GM21390 (cell line): ENCODE measurements at regions not wholly inside any gene's neighbourhood (a gene's known extent, or its start where the extent isn't known, plus 50 kb on each side); places are given as distances from the start of the nearest gene placed in this dataset.

Experiments
- ATAC-seq: cut with Tn5 transposase; IDR thresholded peaks from one replicate; pipeline ENCODE4 v1.9.1; 2021; ENCODE audit not compliant: unreplicated experiment

GRCh38 chr2:15074751-15075700 is 442.5 kb downstream of the LRATD1 start:
- no peak for ATAC-seq

- no peak for ATAC-seq
These were observed 444.2 kb downstream of the LRATD1 start for GRCh38 chr2:15076668-15077067.

- no peak for ATAC-seq
These were observed 448.8 kb downstream of the LRATD1 start for GRCh38 chr2:15081356-15081755.

- ATAC-seq = no peak
These were observed 449.9 kb downstream of the LRATD1 start for GRCh38 chr2:15082105-15083058.

- no peak for ATAC-seq
These were observed 452.4 kb downstream of the LRATD1 start for GRCh38 chr2:15084826-15085489.

- no peak for ATAC-seq
These were observed 459.7 kb downstream of the LRATD1 start for GRCh38 chr2:15092181-15092580.

GRCh38 chr2:15092691-15093090 is 460.2 kb downstream of the LRATD1 start:
- ATAC-seq = no peak

- ATAC-seq = no peak
These were observed 461.6 kb downstream of the LRATD1 start for GRCh38 chr2:15094161-15094560.

- no peak for ATAC-seq
These were observed 464.3 kb downstream of the NBAS start for GRCh38 chr2:15096873-15097272.

- no peak for ATAC-seq
These were observed 454.0 kb downstream of the NBAS start for GRCh38 chr2:15107137-15107536.

GRCh38 chr2:15111718-15112117 is 449.4 kb downstream of the NBAS start:
- no peak for ATAC-seq

- ATAC-seq = no peak
These were observed 448.9 kb downstream of the NBAS start for GRCh38 chr2:15112216-15112615.

- ATAC-seq = no peak
These were observed 445.4 kb downstream of the NBAS start for GRCh38 chr2:15115776-15116175.

- ATAC-seq = no peak
These were observed 444.3 kb downstream of the NBAS start for GRCh38 chr2:15116830-15117229.
